ENCODE measurements at regions not wholly inside any gene's neighbourhood (a gene's known extent, or its start where the extent isn't known, plus 50 kb on each side); places are given as distances from the start of the nearest gene placed in this dataset.

- ChIA-PET CTCF (interaction anchor here (1.1 kb wide), 1 partner anchor 309 kb away, joined by 3 read pairs; no protein-coding TSS in a partner anchor), RAD21 (ENCODE audit: unreplicated experiment) (no interaction called here), SMC1A (ENCODE audit: uncharacterized antibody, unreplicated experiment) (no interaction called here), POLR2A (no interaction called here)
- Histone ChIP-seq H3K27ac (ENCODE audit: control insufficient read depth, insufficient read depth) (no peak overlapping the region), H3K27me3 (replicated peaks in 1 of 2; ENCODE audit: control insufficient read depth in 2 of 2, insufficient read depth in 2 of 2, low read length in 1 of 2) (peaks cover 0 to 2% of the 10 kb centered on the region in 2 experiments; a peak in 3 of 4 replicates), H4K20me1 (ENCODE audit: control insufficient read depth, insufficient read depth) (no peaks in the 10 kb centered on the region), H3K4me1 (ENCODE audit: control insufficient read depth, insufficient read depth, low read length) (no peaks in the 10 kb centered on the region), H3K4me3 (no peak overlapping the region), H3K9me3 (replicated peaks; ENCODE audit: control insufficient read depth, insufficient read depth, low read length) (no peaks in the 10 kb centered on the region; the same call in 2 of the 3 replicates), H2AFZ (ENCODE audit: control insufficient read depth, low read depth, low read length) (no peak overlapping the region), H3K4me2 (ENCODE audit: control insufficient read depth, insufficient read depth) (no peak overlapping the region), H3K79me2 (ENCODE audit: control insufficient read depth, insufficient read depth, low read length) (no peaks in the 10 kb centered on the region), H3K36me3 (ENCODE audit: control insufficient read depth in 2 of 2, insufficient read depth in 2 of 2, low read length in 1 of 2) (no peaks in the 10 kb centered on the region), H3K9ac (ENCODE audit: control insufficient read depth, insufficient read depth, low read length) (no peak overlapping the region)
- in situ Hi-C loops (cut with MboI): no loop called here
- no peak for FAIRE-seq
- DNase-seq (ENCODE audit: low read depth, low spot score): no peak
- TF ChIP-seq CHD2 (IDR thresholded peaks at IDR 0.05; ENCODE audit: borderline replicate concordance, low read depth, low read length) (no peak), ATF3 (IDR thresholded peaks at IDR 0.05; ENCODE audit: borderline replicate concordance, extremely low read depth, low read depth, low read length) (no peak), EED (IDR thresholded peaks at IDR 0.05; ENCODE audit: low read depth) (no peak), KDM1A (IDR thresholded peaks at IDR 0.05; ENCODE audit: borderline replicate concordance) (no peak), WRNIP1 (IDR thresholded peaks at IDR 0.05; ENCODE audit: borderline replicate concordance, low read depth, low read length) (no peak), POLR2AphosphoS5 (IDR thresholded peaks at IDR 0.05; ENCODE audit: low read length) (no peak), SMAD1 (IDR thresholded peaks at IDR 0.05; ENCODE audit: low read depth, partially characterized antibody) (no peak), USF1 (IDR thresholded peaks at IDR 0.05; ENCODE audit: borderline replicate concordance, extremely low read length, insufficient read depth, low read depth, low read length) (no peak), SIN3A (IDR thresholded peaks at IDR 0.05; ENCODE audit: low read depth, low read length) (no peak), ZNF274 (IDR thresholded peaks at IDR 0.05; ENCODE audit: insufficient read depth, insufficient read length) (no peak), FOXK2 (IDR thresholded peaks at IDR 0.05) (no peak), FOS (IDR thresholded peaks at IDR 0.05; ENCODE audit: borderline replicate concordance, extremely low read depth, insufficient read length) (no peak), TCF7 (IDR thresholded peaks at IDR 0.05; ENCODE audit: borderline replicate concordance) (no peak), SUZ12 (IDR thresholded peaks at IDR 0.05; ENCODE audit: unreplicated experiment) (no peak), ZBTB33 (IDR thresholded peaks at IDR 0.05) (no peak), ZNF622 (IDR thresholded peaks at IDR 0.05) (no peak), SMAD5 (IDR thresholded peaks at IDR 0.05; ENCODE audit: low read depth) (no peak), RBBP5 (conservative IDR thresholded peaks at IDR 0.05) (no peak), ZNF24 (IDR thresholded peaks at IDR 0.05) (no peak)
- no TSS peak for BruUV-seq (replicated peaks)
- intact Hi-C loops (cut with micrococcal nuclease; ENCODE audit: unreplicated experiment): no loop called here
- no peak for ATAC-seq
- WGBS (ENCODE audit: insufficient coverage, insufficient replicate concordance, low lambda C conversion rate, missing lambda C conversion rate): 30% methylated on average over 6 of the region's 6 CpGs
Measured at GRCh38 chr11:120052196-120052775, 85.6 kb downstream of the TRIM29 start.
